ENCODE measurements at regions not wholly inside any gene's neighbourhood (a gene's known extent, or its start where the extent isn't known, plus 50 kb on each side); places are given as distances from the start of the nearest gene placed in this dataset.

Small RNA genes lying in the stretch of these regions (small RNA-seq; reads per million reads assigned to genes)
- gene RNA5-8SP4 = 0.09 reads per million

All from HT1080 (cell line).